Spleen (tissue), 7 donors: ENCODE measurements at regions not wholly inside any gene's neighbourhood (a gene's known extent, or its start where the extent isn't known, plus 50 kb on each side); places are given as distances from the start of the nearest gene placed in this dataset.

ENCODE experiments used
- POLR2A ChIP-seq, 3 donors: fragments of 450-650 bp; IDR thresholded peaks; one replicate each; pipeline ENCODE4 v1.5.1; 2017; ENCODE audit warnings: antibody characterized with exemption in 3 of 3, mild to moderate bottlenecking in 1 of 3
- TF ChIP-seq, protein P1 (sequence below), 11 experiments: fragments of 200-600 bp in 7 of 11; fragments of 450-650 bp in 4 of 11; sonication (generic) in 4 of 11; IDR thresholded peaks in 8 of 11; conservative IDR thresholded peaks in 3 of 11; 1 replicate in 7 of 11; 2 replicates in 4 of 11; pipeline versions ENCODE4 v1.4.0 to v1.8.0; 2016 to 2021; ENCODE audit warnings: antibody characterized with exemption in 11 of 11, inconsistent platforms in 4 of 11, mild to moderate bottlenecking in 1 of 11
- donor health status: DM: no; HTN: no; CAD: no; lungs with moderate emphysema.
- donor health status: DM: no; HTN: no; CAD: no.
- donor health status: DM: no; HTN: no; CAD: no.

DNA sequence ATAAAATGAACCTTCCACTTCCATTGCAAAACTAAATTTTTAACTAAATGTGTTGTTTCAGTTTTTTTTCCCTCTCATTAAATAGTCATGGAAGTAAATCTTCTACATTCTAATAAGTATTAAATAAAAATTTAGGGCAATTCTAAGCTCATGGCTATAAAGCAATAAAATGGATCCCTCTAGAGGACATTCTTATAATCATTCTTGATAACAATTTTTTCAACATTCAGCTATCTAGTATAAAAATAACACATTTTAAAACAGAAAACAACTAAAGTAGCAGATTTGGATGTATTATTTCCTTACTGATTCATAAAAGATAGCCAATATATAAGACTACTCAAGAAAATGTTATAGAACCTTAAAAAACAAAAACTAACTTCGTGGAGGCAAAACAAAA, 393.1 kb downstream of the PLOD2 start:
- TF ChIP-seq, protein P1, sequence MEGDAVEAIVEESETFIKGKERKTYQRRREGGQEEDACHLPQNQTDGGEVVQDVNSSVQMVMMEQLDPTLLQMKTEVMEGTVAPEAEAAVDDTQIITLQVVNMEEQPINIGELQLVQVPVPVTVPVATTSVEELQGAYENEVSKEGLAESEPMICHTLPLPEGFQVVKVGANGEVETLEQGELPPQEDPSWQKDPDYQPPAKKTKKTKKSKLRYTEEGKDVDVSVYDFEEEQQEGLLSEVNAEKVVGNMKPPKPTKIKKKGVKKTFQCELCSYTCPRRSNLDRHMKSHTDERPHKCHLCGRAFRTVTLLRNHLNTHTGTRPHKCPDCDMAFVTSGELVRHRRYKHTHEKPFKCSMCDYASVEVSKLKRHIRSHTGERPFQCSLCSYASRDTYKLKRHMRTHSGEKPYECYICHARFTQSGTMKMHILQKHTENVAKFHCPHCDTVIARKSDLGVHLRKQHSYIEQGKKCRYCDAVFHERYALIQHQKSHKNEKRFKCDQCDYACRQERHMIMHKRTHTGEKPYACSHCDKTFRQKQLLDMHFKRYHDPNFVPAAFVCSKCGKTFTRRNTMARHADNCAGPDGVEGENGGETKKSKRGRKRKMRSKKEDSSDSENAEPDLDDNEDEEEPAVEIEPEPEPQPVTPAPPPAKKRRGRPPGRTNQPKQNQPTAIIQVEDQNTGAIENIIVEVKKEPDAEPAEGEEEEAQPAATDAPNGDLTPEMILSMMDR (IDR thresholded peaks at IDR 0.05 in 8 of 11, conservative IDR thresholded peaks at IDR 0.05 in 3 of 11), result no peak
- TF ChIP-seq POLR2A (IDR thresholded peaks at IDR 0.05), result no peak
